A673 (cell line): ENCODE measurements at regions not wholly inside any gene's neighbourhood (a gene's known extent, or its start where the extent isn't known, plus 50 kb on each side); places are given as distances from the start of the nearest gene placed in this dataset.

ENCODE experiments used
- EZH2 ChIP-seq: fragments of 200-600 bp; sonication (generic); IDR thresholded peaks from 2 replicates; pipeline ENCODE4 v1.6.1; 2017; ENCODE audit warnings: borderline replicate concordance, low read depth, mild to moderate bottlenecking, mixed read lengths, antibody characterized with exemption, low read length; ENCODE audit not compliant: poor library complexity, severe bottlenecking
- TF ChIP-seq, protein P1 (sequence below): fragments of 300-800, 200-600 bp; sonication (generic); conservative IDR thresholded peaks from 2 replicates; pipeline ENCODE4 v1.5.1; 2017; ENCODE audit warnings: low read depth, mild to moderate bottlenecking, antibody characterized with exemption, low read length, moderate library complexity, mixed read lengths

DNA sequence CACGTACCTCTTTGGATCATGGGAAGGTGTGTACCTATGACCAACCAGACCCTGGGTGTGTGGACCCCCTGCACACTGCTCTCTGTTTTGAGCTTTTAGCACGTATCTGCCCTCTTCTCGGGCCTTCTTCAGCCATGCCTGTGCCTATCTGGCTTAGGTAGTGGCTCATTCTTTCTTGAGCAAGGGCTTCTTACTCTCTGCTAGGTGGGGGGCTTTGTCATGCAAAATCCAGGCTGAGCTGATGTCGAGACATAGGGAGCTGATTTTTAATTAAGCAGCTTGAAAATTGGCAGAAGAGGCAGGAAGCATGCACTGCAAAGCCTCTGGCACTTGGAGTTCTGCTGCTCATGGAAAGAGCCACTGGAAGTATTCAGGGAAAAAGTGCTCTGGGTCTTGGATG is 181.6 kb upstream of the IRX6 start:
- TF ChIP-seq, protein P1, sequence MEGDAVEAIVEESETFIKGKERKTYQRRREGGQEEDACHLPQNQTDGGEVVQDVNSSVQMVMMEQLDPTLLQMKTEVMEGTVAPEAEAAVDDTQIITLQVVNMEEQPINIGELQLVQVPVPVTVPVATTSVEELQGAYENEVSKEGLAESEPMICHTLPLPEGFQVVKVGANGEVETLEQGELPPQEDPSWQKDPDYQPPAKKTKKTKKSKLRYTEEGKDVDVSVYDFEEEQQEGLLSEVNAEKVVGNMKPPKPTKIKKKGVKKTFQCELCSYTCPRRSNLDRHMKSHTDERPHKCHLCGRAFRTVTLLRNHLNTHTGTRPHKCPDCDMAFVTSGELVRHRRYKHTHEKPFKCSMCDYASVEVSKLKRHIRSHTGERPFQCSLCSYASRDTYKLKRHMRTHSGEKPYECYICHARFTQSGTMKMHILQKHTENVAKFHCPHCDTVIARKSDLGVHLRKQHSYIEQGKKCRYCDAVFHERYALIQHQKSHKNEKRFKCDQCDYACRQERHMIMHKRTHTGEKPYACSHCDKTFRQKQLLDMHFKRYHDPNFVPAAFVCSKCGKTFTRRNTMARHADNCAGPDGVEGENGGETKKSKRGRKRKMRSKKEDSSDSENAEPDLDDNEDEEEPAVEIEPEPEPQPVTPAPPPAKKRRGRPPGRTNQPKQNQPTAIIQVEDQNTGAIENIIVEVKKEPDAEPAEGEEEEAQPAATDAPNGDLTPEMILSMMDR = no peak
- no peak for TF ChIP-seq EZH2
